ENCODE measurements at regions not wholly inside any gene's neighbourhood (a gene's known extent, or its start where the extent isn't known, plus 50 kb on each side); places are given as distances from the start of the nearest gene placed in this dataset.

GRCh38 chr16:50908468-50908867 is 166.6 kb downstream of the CYLD start:
- Histone ChIP-seq H2AFZ (ENCODE audit: low read depth, low read length) (no peak overlapping the region), H3K9me3 (ENCODE audit: insufficient read depth, low read depth, low read length) (no peaks in the 10 kb centered on the region), H3K9ac (ENCODE audit: low read length) (no peak overlapping the region), H3K79me2 (ENCODE audit: insufficient read depth, low read length) (no peaks in the 10 kb centered on the region), H3K36me3 (ENCODE audit: insufficient read depth, low read length) (no peaks in the 10 kb centered on the region), H3K4me3 (ENCODE audit: insufficient read depth, low read depth, low read length) (no peak overlapping the region), H3K27me3 (ENCODE audit: insufficient read depth, low read length) (no peaks in the 10 kb centered on the region), H3K4me1 (ENCODE audit: insufficient read depth, low read length) (no peaks in the 10 kb centered on the region), H3K4me2 (ENCODE audit: low read length) (no peak overlapping the region), H4K20me1 (ENCODE audit: insufficient read depth, low read length) (no peaks in the 10 kb centered on the region), H3K27ac (ENCODE audit: low read depth, low read length) (no peak overlapping the region)
- TF ChIP-seq CTCF (IDR thresholded peaks at IDR 0.05; ENCODE audit: insufficient read depth, low read depth, low read length) (no peak), EZH2 (IDR thresholded peaks at IDR 0.05; ENCODE audit: insufficient read depth, low read length) (no peak)
- DNase-seq (ENCODE audit: low read depth) (no peak), FAIRE-seq (no peak)
- no peaks in the 10 kb centered on the region for H3K4me1 Mint-ChIP-seq (ENCODE audit: low read depth, unreplicated experiment)
- H3K4me3 Mint-ChIP-seq (ENCODE audit: unreplicated experiment), result no peak overlapping the region
- no peaks in the 10 kb centered on the region for H3K36me3 Mint-ChIP-seq (ENCODE audit: low read depth, unreplicated experiment)
- no peaks in the 10 kb centered on the region for H3K9me3 Mint-ChIP-seq (ENCODE audit: unreplicated experiment)
- no peak overlapping the region for H3K27ac Mint-ChIP-seq (ENCODE audit: unreplicated experiment)
- H3K27me3 Mint-ChIP-seq (ENCODE audit: low read depth, unreplicated experiment), result peaks cover 23% of the 10 kb centered on the region

DNA sequence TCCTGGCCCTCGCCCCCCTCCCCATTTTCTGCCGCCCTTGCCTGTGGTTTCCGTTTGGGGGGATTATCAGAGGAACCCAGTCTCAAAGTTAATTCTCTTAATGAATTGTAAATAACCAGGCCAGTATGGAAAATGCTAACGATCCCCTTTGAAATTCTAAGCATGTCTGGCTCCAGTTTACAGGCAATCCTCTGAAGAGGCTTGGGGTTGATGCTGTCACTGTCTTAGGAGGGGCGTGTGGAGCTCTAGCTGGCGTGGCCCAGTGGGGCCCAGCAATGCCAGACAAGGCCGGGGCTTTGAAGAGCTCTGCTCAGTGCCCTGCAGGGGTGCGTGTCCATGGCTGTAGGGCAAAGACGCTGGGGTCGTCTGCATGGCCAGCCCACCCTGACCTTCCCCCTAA is 164.6 kb downstream of the CYLD start:
- no peaks in the 10 kb centered on the region for H3K4me1 ChIP-seq (ENCODE audit: insufficient read depth, low read length)
- H3K4me2 ChIP-seq (ENCODE audit: low read length), result no peak overlapping the region
- FAIRE-seq (no peak), DNase-seq (ENCODE audit: low read depth) (no peak)
- no peak overlapping the region for H3K9ac ChIP-seq (ENCODE audit: low read length)
- H3K27me3 ChIP-seq (ENCODE audit: insufficient read depth, low read length), result no peaks in the 10 kb centered on the region
- no peaks in the 10 kb centered on the region for H3K9me3 Mint-ChIP-seq (ENCODE audit: unreplicated experiment)
- no peak overlapping the region for H2AFZ ChIP-seq (ENCODE audit: low read depth, low read length)
- H3K27me3 Mint-ChIP-seq (ENCODE audit: low read depth, unreplicated experiment), result peaks cover 16% of the 10 kb centered on the region
- no peaks in the 10 kb centered on the region for H3K4me1 Mint-ChIP-seq (ENCODE audit: low read depth, unreplicated experiment)
- no peaks in the 10 kb centered on the region for H3K36me3 Mint-ChIP-seq (ENCODE audit: low read depth, unreplicated experiment)
- H3K27ac ChIP-seq (ENCODE audit: low read depth, low read length), result no peak overlapping the region
- no peaks in the 10 kb centered on the region for H3K79me2 ChIP-seq (ENCODE audit: insufficient read depth, low read length)
- no peaks in the 10 kb centered on the region for H4K20me1 ChIP-seq (ENCODE audit: insufficient read depth, low read length)
- no peak for TF ChIP-seq EZH2 (IDR thresholded peaks at IDR 0.05; ENCODE audit: insufficient read depth, low read length)
- no peak for TF ChIP-seq CTCF (IDR thresholded peaks at IDR 0.05; ENCODE audit: insufficient read depth, low read depth, low read length)
- H3K4me3 ChIP-seq (ENCODE audit: insufficient read depth, low read depth, low read length), result no peak overlapping the region
- no peak overlapping the region for H3K27ac Mint-ChIP-seq (ENCODE audit: unreplicated experiment)
- no peaks in the 10 kb centered on the region for H3K36me3 ChIP-seq (ENCODE audit: insufficient read depth, low read length)
- H3K4me3 Mint-ChIP-seq (ENCODE audit: unreplicated experiment), result no peak overlapping the region
- no peaks in the 10 kb centered on the region for H3K9me3 ChIP-seq (ENCODE audit: insufficient read depth, low read depth, low read length)

- Histone ChIP-seq H3K36me3 (ENCODE audit: insufficient read depth, low read length) (no peaks in the 10 kb centered on the region), H3K4me3 (ENCODE audit: insufficient read depth, low read depth, low read length) (no peak overlapping the region), H3K79me2 (ENCODE audit: insufficient read depth, low read length) (no peaks in the 10 kb centered on the region), H3K4me1 (ENCODE audit: insufficient read depth, low read length) (no peaks in the 10 kb centered on the region), H2AFZ (ENCODE audit: low read depth, low read length) (no peak overlapping the region), H3K9me3 (ENCODE audit: insufficient read depth, low read depth, low read length) (no peaks in the 10 kb centered on the region), H3K27ac (ENCODE audit: low read depth, low read length) (no peak overlapping the region), H4K20me1 (ENCODE audit: insufficient read depth, low read length) (no peaks in the 10 kb centered on the region), H3K9ac (ENCODE audit: low read length) (no peak overlapping the region), H3K4me2 (ENCODE audit: low read length) (no peak overlapping the region), H3K27me3 (ENCODE audit: insufficient read depth, low read length) (no peaks in the 10 kb centered on the region)
- Mint-ChIP-seq H3K36me3 (ENCODE audit: low read depth, unreplicated experiment) (no peaks in the 10 kb centered on the region), H3K27ac (ENCODE audit: unreplicated experiment) (no peak overlapping the region), H3K27me3 (ENCODE audit: low read depth, unreplicated experiment) (peaks cover 17% of the 10 kb centered on the region), H3K4me3 (ENCODE audit: unreplicated experiment) (no peak overlapping the region), H3K9me3 (ENCODE audit: unreplicated experiment) (no peaks in the 10 kb centered on the region), H3K4me1 (ENCODE audit: low read depth, unreplicated experiment) (no peaks in the 10 kb centered on the region)
- FAIRE-seq (no peak), DNase-seq (ENCODE audit: low read depth) (no peak)
- TF ChIP-seq EZH2 (IDR thresholded peaks at IDR 0.05; ENCODE audit: insufficient read depth, low read length), result no peak
- TF ChIP-seq CTCF (IDR thresholded peaks at IDR 0.05; ENCODE audit: insufficient read depth, low read depth, low read length), result no peak
Measured at GRCh38 chr16:50902457-50902856, 160.6 kb downstream of the CYLD start.
